HepG2 (cell line): ENCODE measurements at regions not wholly inside any gene's neighbourhood (a gene's known extent, or its start where the extent isn't known, plus 50 kb on each side); places are given as distances from the start of the nearest gene placed in this dataset.

ENCODE experiments used
- ATAC-seq: fragments of 200-7000 bp; cut with Tn5 transposase; 3 replicates; pipeline ENCODE4 v1.9.1; 2020; ENCODE audit warnings: mild to moderate bottlenecking, moderate library complexity
- BruUV-seq: library from RNA; stranded (reverse); fragments of 400-500 nt; replicated peaks from 2 replicates; lab custom pipeline; 2021; lab: Mats Ljungman, UMichigan
- CTCF ChIA-PET: fragments of 300-600 bp; formaldehyde crosslinking; extraction: SDS; loops from one replicate; lab custom pipeline; 2021; ENCODE audit warnings: low total read pairs, inconsistent platforms, low intra/inter-chr PET ratio; lab: Yijun Ruan, JAX
- POLR2A ChIA-PET: fragments of 350-600 bp; sonication (Branson Sonifier 250); formaldehyde crosslinking; loops from one replicate; lab custom pipeline; 2020; ENCODE audit warnings: antibody characterized with exemption, inconsistent platforms; lab: Yijun Ruan, JAX
- DNase-seq: peaks from one replicate; pipeline ENCODE4 v3.0.0-alpha.2; 2015; ENCODE audit warnings: low spot score
- FAIRE-seq: peaks from 3 replicates; lab custom pipeline; 2011; peaks lifted over from hg19 to GRCh38; lab: Jason Lieb, UNC
- H2AFZ ChIP-seq: one replicate; pipeline ENCODE4 v1.6.1; 2011; ENCODE audit warnings: low read length, inconsistent platforms
- H3K27ac ChIP-seq: fragments of 300-600 bp; 3 replicates; pipeline ENCODE4 v1.8.0; 2011; ENCODE audit warnings: mixed run types, mild to moderate bottlenecking, mixed read lengths, low read length, inconsistent platforms; ENCODE audit not compliant: insufficient read depth; ENCODE audit errors: extremely low read length
- H3K27me3 ChIP-seq, 2 experiments: fragments of 200-600 bp in 1 of 2; 2 replicates in 1 of 2; 3 replicates in 1 of 2; pipeline versions ENCODE4 v1.6.0 to v1.8.0; 2011; ENCODE audit warnings: low read length in 2 of 2, mild to moderate bottlenecking in 2 of 2, moderate library complexity in 2 of 2, inconsistent platforms in 1 of 2; ENCODE audit not compliant: insufficient read depth in 2 of 2, control insufficient read depth in 1 of 2
- H3K36me3 ChIP-seq, 2 experiments: fragments of 200-600 bp in 1 of 2; replicated peaks in 1 of 2; 2 replicates in 1 of 2; 3 replicates in 1 of 2; pipeline versions ENCODE4 v1.5.1 to v1.8.0; 2011; ENCODE audit warnings: low read length in 2 of 2, inconsistent platforms in 1 of 2; ENCODE audit not compliant: insufficient read depth in 2 of 2, control insufficient read depth in 1 of 2
- H3K4me1 ChIP-seq: 2 replicates; pipeline ENCODE4 v1.5.1; 2012; ENCODE audit warnings: low read length, inconsistent platforms; ENCODE audit not compliant: insufficient read depth
- H3K4me2 ChIP-seq: 2 replicates; pipeline ENCODE4 v1.6.0; 2011; ENCODE audit warnings: low read depth, low read length, inconsistent platforms
- H3K4me3 ChIP-seq, 3 experiments: fragments of 200-600 bp in 1 of 3; sonication (generic), shearing (Covaris generic) in 1 of 3; replicated peaks in 1 of 3; 2 replicates each; pipeline ENCODE4 v1.5.1; 2011 to 2016; ENCODE audit warnings: low read length in 3 of 3, inconsistent platforms in 2 of 3, low read depth in 2 of 3, mild to moderate bottlenecking in 2 of 3, control low read depth in 1 of 3, mixed read lengths in 1 of 3; ENCODE audit not compliant: insufficient read depth in 1 of 3
- H3K79me2 ChIP-seq: one replicate; pipeline ENCODE4 v1.6.1; 2011; ENCODE audit warnings: low read length, inconsistent platforms; ENCODE audit not compliant: insufficient read depth
- H3K9ac ChIP-seq: 2 replicates; pipeline ENCODE4 v1.6.0; 2011; ENCODE audit warnings: mild to moderate bottlenecking, low read depth, low read length, inconsistent platforms; ENCODE audit not compliant: insufficient read depth
- H3K9me3 ChIP-seq: 2 replicates; pipeline ENCODE4 v1.5.1; 2012; ENCODE audit warnings: mild to moderate bottlenecking, low read length
- H4K20me1 ChIP-seq: 2 replicates; pipeline ENCODE4 v1.6.0; 2011; ENCODE audit warnings: inconsistent platforms, mild to moderate bottlenecking, low read length, moderate library complexity; ENCODE audit not compliant: insufficient read depth
- ATF6 ChIP-seq: sonication (generic); formaldehyde crosslinking; conservative IDR thresholded peaks from 2 replicates; pipeline ENCODE4 v1.4.0; 2020; ENCODE audit warnings: missing genetic modification reagents
- ATF7-NPFF ChIP-seq: sonication (generic); formaldehyde crosslinking; IDR thresholded peaks from 2 replicates; pipeline ENCODE4 v1.8.1; 2023; ENCODE audit warnings: mild to moderate bottlenecking, low read depth, missing genetic modification reagents, moderate library complexity
- DR1 ChIP-seq: sonication (generic); formaldehyde crosslinking; IDR thresholded peaks from 2 replicates; pipeline ENCODE4 v1.8.0; 2021; ENCODE audit warnings: mild to moderate bottlenecking, missing genetic modification reagents, inconsistent platforms
- HBP1 ChIP-seq: IDR thresholded peaks from 2 replicates; pipeline ENCODE4 v1.6.1; 2016; ENCODE audit warnings: low read depth, control low read depth
- RARA ChIP-seq: IDR thresholded peaks from 2 replicates; pipeline ENCODE4 v1.6.1; 2016; ENCODE audit warnings: missing genetic modification reagents, missing compliant biosample characterization
- SSRP1 ChIP-seq: IDR thresholded peaks from 2 replicates; pipeline ENCODE4 v1.6.1; 2016; ENCODE audit warnings: control low read depth
- THAP11 ChIP-seq: IDR thresholded peaks from 2 replicates; pipeline ENCODE4 v1.6.1; 2016; ENCODE audit warnings: missing biosample characterization, missing genetic modification reagents
- ZNF180 ChIP-seq: sonication (generic); formaldehyde crosslinking; IDR thresholded peaks from 2 replicates; pipeline ENCODE4 v1.4.0; 2020; ENCODE audit warnings: low read depth, missing genetic modification reagents, borderline replicate concordance
- ZNF251 ChIP-seq: sonication (generic); formaldehyde crosslinking; IDR thresholded peaks from 2 replicates; pipeline ENCODE4 v1.9.0; 2021; ENCODE audit warnings: mild to moderate bottlenecking, missing genetic modification reagents
- ZNF34 ChIP-seq: sonication (generic); formaldehyde crosslinking; IDR thresholded peaks from 2 replicates; pipeline ENCODE4 v1.4.0; 2020; ENCODE audit warnings: mild to moderate bottlenecking, missing genetic modification reagents, borderline replicate concordance
- ZNF552 ChIP-seq: sonication (generic); formaldehyde crosslinking; IDR thresholded peaks from 2 replicates; pipeline ENCODE4 v1.9.0; 2022; ENCODE audit warnings: missing genetic modification reagents, mild to moderate bottlenecking, borderline replicate concordance
- ZNF737 ChIP-seq: sonication (generic); formaldehyde crosslinking; IDR thresholded peaks from 2 replicates; pipeline ENCODE4 v1.5.0; 2020; ENCODE audit warnings: missing genetic modification reagents, mild to moderate bottlenecking, borderline replicate concordance
- ZSCAN25 ChIP-seq: sonication (generic); formaldehyde crosslinking; IDR thresholded peaks from 2 replicates; pipeline ENCODE4 v1.8.0; 2022; ENCODE audit warnings: mild to moderate bottlenecking, missing genetic modification reagents
- WGBS: methylation state at CpG from one replicate; pipeline ENCODE4 v1.1.6; 2017; ENCODE audit warnings: low lambda C conversion rate; 5-methylcytosine and 5-hydroxymethylcytosine counted together
- in situ Hi-C: cut with HindIII; loops from 2 replicates; pipeline ENCODE4 v1.10.0; 2017; ENCODE audit warnings: low pct_unique_long_range_greater_than_20kb; ENCODE audit not compliant: extremely low pct_ligation_motif_present
- intact Hi-C: fragments of 100-400 bp; cut with micrococcal nuclease; formaldehyde crosslinking; loops from one replicate; pipeline ENCODE4 v1.10.0; 2022; ENCODE audit not compliant: unreplicated experiment

GRCh38 chr3:75332794-75333193 is 331.3 kb upstream of the FRG2C start:
- Histone ChIP-seq H2AFZ (no peak overlapping the region), H3K4me3 (no peak overlapping the region), H3K4me2 (no peak overlapping the region), H3K79me2 (no peaks in the 10 kb centered on the region), H3K36me3 (no peaks in the 10 kb centered on the region), H3K9me3 (no peaks in the 10 kb centered on the region), H3K9ac (no peak overlapping the region), H4K20me1 (no peaks in the 10 kb centered on the region), H3K4me1 (no peaks in the 10 kb centered on the region), H3K27me3 (0 out of 5 replicates have a peak, but pooled peaks cover 2 to 7% of the 10 kb centered on the region in 2 experiments), H3K27ac (no peak overlapping the region)
- POLR2A ChIA-PET, result no interaction called here
- no TSS peak for BruUV-seq
- TF ChIP-seq ATF7-NPFF (no peak), HBP1 (CRISPR knock-in tag) (no peak), THAP11 (CRISPR knock-in tag) (no peak), SSRP1 (CRISPR knock-in tag) (no peak), ZNF251 (no peak), DR1 (CRISPR knock-in tag) (no peak), ZNF737 (CRISPR knock-in tag) (no peak), ZNF180 (CRISPR knock-in tag) (no peak), RARA (CRISPR knock-in tag) (no peak), ZNF552 (CRISPR knock-in tag) (no peak), ATF6 (CRISPR knock-in tag) (no peak), ZSCAN25 (no peak), ZNF34 (CRISPR knock-in tag) (no peak)
- DNase-seq, result no peak
- in situ Hi-C loops, result no loop called here
- no peak for FAIRE-seq
- WGBS, result 0% methylated on average over 2 of the region's 2 CpGs
- no peak for ATAC-seq
- CTCF ChIA-PET, result no interaction called here
- intact Hi-C loops, result no loop called here
